GM19468 (cell line): ENCODE measurements at regions not wholly inside any gene's neighbourhood (a gene's known extent, or its start where the extent isn't known, plus 50 kb on each side); places are given as distances from the start of the nearest gene placed in this dataset.

ENCODE experiments used
- ATAC-seq: cut with Tn5 transposase; IDR thresholded peaks from one replicate; pipeline ENCODE4 v1.9.1; 2021; ENCODE audit warnings: mild to moderate bottlenecking, moderate library complexity, moderate number of reproducible peaks; ENCODE audit not compliant: unreplicated experiment; ENCODE audit errors: extremely low read depth

DNA sequence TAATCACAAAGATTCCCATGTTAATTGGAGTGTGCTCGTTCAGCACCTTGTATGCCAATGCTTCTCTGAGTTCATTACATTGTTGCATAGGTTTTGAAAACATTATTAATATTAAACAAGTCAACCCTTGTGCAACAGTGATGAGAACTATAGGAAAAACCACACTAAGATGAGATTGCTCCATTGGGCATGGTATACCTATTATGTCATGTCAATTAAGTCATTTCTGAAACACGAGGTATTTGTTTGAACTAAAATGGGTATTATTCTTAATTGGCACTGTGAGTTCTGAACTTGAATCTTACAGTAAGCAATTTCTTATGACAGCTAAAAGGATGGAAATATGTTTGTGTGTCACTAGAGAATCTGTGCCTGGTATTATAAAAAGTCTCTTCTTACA lies 447.7 kb downstream of the EFNA5 start:
- ATAC-seq, result no peak

GRCh38 chr5:107219993-107220392 lies 450.7 kb downstream of the EFNA5 start:
- ATAC-seq, result no peak

DNA sequence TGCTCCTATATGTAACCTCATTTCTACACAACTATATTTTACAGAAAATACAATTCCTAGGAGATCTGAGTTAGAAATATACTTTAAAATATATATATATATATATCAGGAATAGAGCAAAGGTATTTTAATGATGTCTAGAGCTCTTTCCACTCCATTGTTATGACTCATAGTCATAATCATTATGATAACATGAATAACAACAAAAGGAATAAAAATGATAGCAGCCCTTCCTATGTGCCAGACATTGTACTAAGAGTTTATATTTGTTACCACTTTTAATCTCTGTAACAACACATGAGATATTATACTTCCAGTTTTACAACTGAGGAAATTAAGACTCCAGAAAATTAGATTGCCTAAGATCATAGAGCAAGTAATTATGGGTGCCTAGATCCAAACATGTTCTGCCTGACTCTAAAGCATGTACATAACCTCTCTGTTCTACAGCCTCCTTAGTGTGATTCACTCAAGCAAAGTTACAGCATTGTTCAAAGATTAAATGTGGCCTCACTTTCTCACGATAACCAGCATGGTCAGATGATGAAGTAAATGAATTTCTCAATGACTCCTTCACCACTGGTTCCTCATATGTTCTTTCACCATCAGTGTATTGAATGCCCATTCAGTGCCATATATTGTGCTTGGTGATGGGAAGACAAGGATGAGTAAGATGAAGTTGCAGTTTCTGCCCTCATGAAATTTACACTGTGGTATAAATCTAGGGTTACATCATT lies 452.1 kb downstream of the EFNA5 start:
- no peak for ATAC-seq

GRCh38 chr5:107217721-107218130 lies 453.0 kb downstream of the EFNA5 start:
- no peak for ATAC-seq

- no peak for ATAC-seq
Observed at GRCh38 chr5:107216587-107216986, 454.1 kb downstream of the EFNA5 start.

- ATAC-seq, result no peak
Observed at GRCh38 chr5:107215611-107216010, 455.1 kb downstream of the EFNA5 start.

DNA sequence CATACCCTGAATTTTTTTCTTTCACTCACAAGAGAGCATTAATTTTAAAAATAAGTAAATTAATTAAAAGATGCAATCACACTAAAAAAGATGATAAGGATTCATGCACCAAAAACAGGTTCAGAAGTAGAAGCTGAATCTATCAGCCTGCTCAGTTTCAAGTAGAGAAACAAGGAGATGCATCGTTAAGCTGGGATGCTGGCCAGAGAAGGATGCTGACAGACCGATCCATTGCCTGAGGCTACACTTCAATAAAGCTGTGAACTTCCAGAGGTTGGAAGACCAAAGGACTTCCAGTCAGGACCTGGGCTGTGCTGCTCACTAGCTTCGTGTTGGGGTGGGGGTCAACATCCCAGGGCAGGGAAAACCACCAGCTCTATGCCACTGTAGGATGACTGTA lies 457.7 kb downstream of the EFNA5 start:
- no peak for ATAC-seq

GRCh38 chr5:107211630-107212029 lies 459.1 kb downstream of the EFNA5 start:
- ATAC-seq, result no peak

GRCh38 chr5:107208867-107209266 lies 461.9 kb downstream of the EFNA5 start:
- ATAC-seq, result no peak

DNA sequence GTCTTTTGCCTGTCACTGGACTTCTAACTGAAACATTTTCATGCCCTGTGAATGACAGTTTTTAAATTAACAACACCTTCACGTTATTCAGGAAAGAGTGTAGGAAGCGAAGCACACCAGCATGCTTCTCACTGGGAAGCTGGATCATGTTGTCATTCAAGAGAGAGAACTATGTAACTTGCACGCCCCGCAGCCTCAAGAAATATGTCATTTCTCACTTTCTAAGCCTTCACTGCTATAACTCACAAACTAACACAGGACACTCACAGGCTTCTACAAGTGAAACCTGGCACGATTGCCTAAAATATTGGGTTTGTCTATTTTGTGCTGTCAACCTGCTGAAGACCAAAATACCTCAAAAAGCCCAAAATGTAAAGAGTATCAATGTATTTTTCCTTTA lies 466.3 kb downstream of the EFNA5 start:
- ATAC-seq, result no peak

GRCh38 chr5:107203243-107203642 lies 467.5 kb downstream of the EFNA5 start:
- no peak for ATAC-seq

GRCh38 chr5:107199756-107200155 lies 471.0 kb downstream of the EFNA5 start:
- no peak for ATAC-seq

GRCh38 chr5:107196500-107197059 lies 474.2 kb downstream of the EFNA5 start:
- ATAC-seq, result no peak

GRCh38 chr5:107195890-107196395 lies 474.8 kb downstream of the EFNA5 start:
- ATAC-seq, result no peak

- no peak for ATAC-seq
Observed at GRCh38 chr5:107184871-107185270, 485.9 kb downstream of the EFNA5 start.

DNA sequence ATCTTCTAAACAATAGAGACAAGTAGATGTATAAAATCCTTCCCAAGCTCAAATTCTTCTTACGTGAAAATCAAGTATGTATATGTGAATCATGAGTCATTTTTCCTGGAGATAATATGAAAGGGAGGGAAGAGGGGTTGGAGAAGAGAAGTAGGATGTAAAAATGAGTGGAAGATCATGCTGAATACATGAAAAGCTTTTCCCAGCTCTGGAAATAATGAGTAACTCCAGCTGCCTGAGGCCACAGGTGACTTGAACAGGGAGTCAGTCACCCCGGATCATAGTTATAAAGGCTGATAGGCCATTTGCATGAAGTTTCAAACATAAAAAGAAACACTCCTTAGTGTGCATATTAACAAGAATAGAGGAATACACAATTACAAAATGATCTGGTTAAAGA lies 486.7 kb downstream of the EFNA5 start:
- no peak for ATAC-seq

DNA sequence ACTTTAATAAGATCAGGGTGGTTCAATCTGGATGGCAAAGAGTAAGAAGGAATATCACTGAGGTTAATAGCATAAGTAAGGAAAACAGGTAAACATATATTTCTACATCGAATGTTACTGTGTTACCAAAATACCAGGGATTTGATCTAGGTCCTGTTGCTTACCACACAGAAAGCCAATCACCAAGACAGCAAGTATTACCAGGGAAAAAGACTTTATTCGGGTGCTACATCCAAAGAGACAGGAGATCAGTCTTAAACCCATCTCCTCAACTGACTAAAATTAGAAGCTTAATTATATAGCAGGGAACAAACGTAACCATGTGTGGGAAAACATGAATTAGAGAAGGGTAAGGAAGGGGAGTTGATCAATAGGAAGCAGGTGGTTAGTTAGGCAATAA lies 500.1 kb downstream of the EFNA5 start:
- ATAC-seq, result no peak

- ATAC-seq, result no peak
Observed at GRCh38 chr5:107169867-107170266, 500.9 kb downstream of the EFNA5 start.

GRCh38 chr5:107168848-107169752 lies 501.6 kb downstream of the EFNA5 start:
- ATAC-seq, result no peak

GRCh38 chr5:107168086-107168485 lies 502.7 kb downstream of the EFNA5 start:
- ATAC-seq, result no peak

DNA sequence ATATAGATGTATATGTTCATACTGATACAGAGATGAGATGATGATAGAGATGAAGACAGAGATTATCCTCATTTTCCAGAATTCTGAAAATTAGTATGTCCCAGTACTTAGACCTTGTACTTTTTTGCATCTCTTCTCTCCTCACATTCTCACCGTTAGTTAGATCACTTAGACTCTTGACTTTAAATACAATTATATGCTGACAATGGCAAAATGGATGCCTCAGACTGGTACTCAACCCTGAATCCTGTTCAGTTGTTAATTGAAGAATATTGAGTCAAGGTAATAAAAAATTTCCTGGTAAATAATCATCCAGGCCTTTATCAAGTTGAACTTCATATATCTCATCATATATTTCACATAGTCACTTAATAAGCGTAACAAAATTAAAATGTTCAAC lies 505.4 kb downstream of the EFNA5 start:
- no peak for ATAC-seq
